HCT116 (cell line): ENCODE measurements at regions not wholly inside any gene's neighbourhood (a gene's known extent, or its start where the extent isn't known, plus 50 kb on each side); places are given as distances from the start of the nearest gene placed in this dataset.

ENCODE experiments used
- FOSL1 ChIP-seq: IDR thresholded peaks from 2 replicates; pipeline ENCODE4 v1.6.1; 2012; ENCODE audit warnings: low read depth
- JUND ChIP-seq: IDR thresholded peaks from 2 replicates; pipeline ENCODE4 v1.6.1; 2012
- POLR2AphosphoS5 ChIP-seq: IDR thresholded peaks from 2 replicates; pipeline ENCODE4 v1.6.1; 2011; ENCODE audit warnings: mild to moderate bottlenecking, low read depth, low read length, moderate library complexity
- TF ChIP-seq, protein P1 (sequence below), 3 experiments: fragments of 200-600 bp in 1 of 3; sonication (generic) in 1 of 3; IDR thresholded peaks in 2 of 3; conservative IDR thresholded peaks in 1 of 3; 2 replicates each; pipeline ENCODE4 v1.5.1; 2012 to 2017; ENCODE audit warnings: low read depth in 2 of 3, low read length in 2 of 3, antibody characterized with exemption in 1 of 3, borderline replicate concordance in 1 of 3, control low read depth in 1 of 3, mild to moderate bottlenecking in 1 of 3, mixed read lengths in 1 of 3, mixed run types in 1 of 3, moderate library complexity in 1 of 3; ENCODE audit not compliant: insufficient read depth in 1 of 3

DNA sequence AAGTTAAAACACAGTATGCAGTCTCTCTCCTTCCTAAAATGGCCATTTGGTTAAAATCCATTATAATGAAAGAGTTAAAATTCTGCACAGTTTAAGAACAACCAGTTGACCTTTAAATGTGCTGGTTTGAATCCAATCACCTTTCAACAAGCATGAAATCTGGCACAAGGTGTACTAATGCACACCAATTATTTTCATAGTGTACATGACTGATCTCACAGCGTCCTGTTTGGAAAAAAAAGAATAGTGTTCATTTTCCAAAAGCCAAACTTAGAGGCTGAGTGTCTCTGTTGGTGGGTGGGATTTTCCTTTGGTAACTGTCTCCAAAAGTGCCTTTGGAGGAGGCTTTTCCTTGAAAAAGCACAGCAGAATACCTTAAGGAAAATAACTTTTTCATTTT is 180.6 kb downstream of the DEPDC1B start:
- TF ChIP-seq POLR2AphosphoS5 = no peak
- TF ChIP-seq, protein P1, sequence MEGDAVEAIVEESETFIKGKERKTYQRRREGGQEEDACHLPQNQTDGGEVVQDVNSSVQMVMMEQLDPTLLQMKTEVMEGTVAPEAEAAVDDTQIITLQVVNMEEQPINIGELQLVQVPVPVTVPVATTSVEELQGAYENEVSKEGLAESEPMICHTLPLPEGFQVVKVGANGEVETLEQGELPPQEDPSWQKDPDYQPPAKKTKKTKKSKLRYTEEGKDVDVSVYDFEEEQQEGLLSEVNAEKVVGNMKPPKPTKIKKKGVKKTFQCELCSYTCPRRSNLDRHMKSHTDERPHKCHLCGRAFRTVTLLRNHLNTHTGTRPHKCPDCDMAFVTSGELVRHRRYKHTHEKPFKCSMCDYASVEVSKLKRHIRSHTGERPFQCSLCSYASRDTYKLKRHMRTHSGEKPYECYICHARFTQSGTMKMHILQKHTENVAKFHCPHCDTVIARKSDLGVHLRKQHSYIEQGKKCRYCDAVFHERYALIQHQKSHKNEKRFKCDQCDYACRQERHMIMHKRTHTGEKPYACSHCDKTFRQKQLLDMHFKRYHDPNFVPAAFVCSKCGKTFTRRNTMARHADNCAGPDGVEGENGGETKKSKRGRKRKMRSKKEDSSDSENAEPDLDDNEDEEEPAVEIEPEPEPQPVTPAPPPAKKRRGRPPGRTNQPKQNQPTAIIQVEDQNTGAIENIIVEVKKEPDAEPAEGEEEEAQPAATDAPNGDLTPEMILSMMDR (IDR thresholded peaks at IDR 0.05 in 2 of 3, conservative IDR thresholded peaks at IDR 0.05 in 1 of 3; ENCODE audit: borderline replicate concordance in 1 of 3, insufficient read depth in 1 of 3, low read depth in 2 of 3, low read length in 2 of 3) = no peak
- no peak for TF ChIP-seq JUND
- no peak for TF ChIP-seq FOSL1
